Fibroblast of the aortic adventitia (primary cell): ENCODE measurements at regions not wholly inside any gene's neighbourhood (a gene's known extent, or its start where the extent isn't known, plus 50 kb on each side); places are given as distances from the start of the nearest gene placed in this dataset.

Source experiments
- DNase-seq: peaks from one replicate; pipeline ENCODE4 v3.0.0-alpha.2; 2010; ENCODE audit warnings: low read depth
- H3K4me3 ChIP-seq: 2 replicates; pipeline ENCODE4 v1.5.1; 2011; ENCODE audit warnings: low read depth, mild to moderate bottlenecking, control low read depth, low read length, moderate library complexity
- CTCF ChIP-seq: IDR thresholded peaks from 2 replicates; pipeline ENCODE4 v1.5.1; 2011; ENCODE audit warnings: mild to moderate bottlenecking, low read length, control low read depth, inconsistent platforms; ENCODE audit not compliant: insufficient read depth

- TF ChIP-seq CTCF = peak; percentile 30
- no peak overlapping the region for H3K4me3 ChIP-seq
- no peak for DNase-seq
Observed at GRCh38 chr3:177483182-177483967, 286.1 kb upstream of the TBL1XR1 start.

- H3K4me3 ChIP-seq = no peak overlapping the region
- no peak for TF ChIP-seq CTCF
- peak; percentile 41 for DNase-seq
Observed at GRCh38 chr3:177484206-177484605, 286.9 kb upstream of the TBL1XR1 start.

- TF ChIP-seq CTCF = no peak
- DNase-seq = no peak
- no peak overlapping the region for H3K4me3 ChIP-seq
Observed at GRCh38 chr3:177484926-177485325, 287.6 kb upstream of the TBL1XR1 start.

- DNase-seq = peak; percentile 36
- no peak for TF ChIP-seq CTCF
- H3K4me3 ChIP-seq = no peak overlapping the region
Observed at GRCh38 chr3:177487635-177488186, 290.4 kb upstream of the TBL1XR1 start.

- TF ChIP-seq CTCF = no peak
- peak; percentile 16 for DNase-seq
- H3K4me3 ChIP-seq = no peak overlapping the region
Observed at GRCh38 chr3:177488740-177489139, 291.5 kb upstream of the TBL1XR1 start.

GRCh38 chr3:177490626-177491025 is 293.3 kb upstream of the TBL1XR1 start:
- H3K4me3 ChIP-seq = no peak overlapping the region
- no peak for TF ChIP-seq CTCF
- DNase-seq = no peak
